ENCODE measurements at regions not wholly inside any gene's neighbourhood (a gene's known extent, or its start where the extent isn't known, plus 50 kb on each side); places are given as distances from the start of the nearest gene placed in this dataset.

DNA sequence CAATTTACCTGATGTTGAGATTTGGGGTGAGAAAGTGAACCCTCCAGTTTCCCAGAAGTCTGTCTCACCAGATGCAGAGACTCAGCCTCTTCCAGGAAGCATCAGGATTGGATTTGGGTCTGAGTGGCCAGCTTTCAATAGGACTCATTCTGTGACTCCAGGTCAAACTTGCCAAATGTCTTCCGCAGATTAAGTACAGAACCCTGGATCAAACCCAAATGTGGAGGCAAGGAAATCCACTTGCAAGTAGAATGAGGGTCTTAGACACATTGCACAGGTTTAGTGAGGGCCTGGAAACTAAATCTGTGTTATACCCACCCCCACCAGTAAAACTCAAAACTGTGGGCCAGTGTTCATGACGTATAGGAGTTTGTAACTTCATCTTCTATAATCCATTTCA, 372.2 kb upstream of the MGMT start:
- Histone ChIP-seq H3K27ac (no peak overlapping the region), H3K36me3 (ENCODE audit: control insufficient read depth, insufficient read depth, low read length) (no peaks in the 10 kb centered on the region), H2AFZ (no peak overlapping the region), H3K79me2 (no peaks in the 10 kb centered on the region), H3K9ac (no peak overlapping the region), H3K4me1 (no peaks in the 10 kb centered on the region), H3K27me3 (ENCODE audit: control insufficient read depth, insufficient read depth, low read length) (no peaks in the 10 kb centered on the region), H3K4me2 (ENCODE audit: low read length) (no peak overlapping the region), H3K4me3 (ENCODE audit: low read depth, low read length) (no peak overlapping the region), H3K9me3 (ENCODE audit: control insufficient read depth, low read length) (no peaks in the 10 kb centered on the region)
- TF ChIP-seq, protein P1, sequence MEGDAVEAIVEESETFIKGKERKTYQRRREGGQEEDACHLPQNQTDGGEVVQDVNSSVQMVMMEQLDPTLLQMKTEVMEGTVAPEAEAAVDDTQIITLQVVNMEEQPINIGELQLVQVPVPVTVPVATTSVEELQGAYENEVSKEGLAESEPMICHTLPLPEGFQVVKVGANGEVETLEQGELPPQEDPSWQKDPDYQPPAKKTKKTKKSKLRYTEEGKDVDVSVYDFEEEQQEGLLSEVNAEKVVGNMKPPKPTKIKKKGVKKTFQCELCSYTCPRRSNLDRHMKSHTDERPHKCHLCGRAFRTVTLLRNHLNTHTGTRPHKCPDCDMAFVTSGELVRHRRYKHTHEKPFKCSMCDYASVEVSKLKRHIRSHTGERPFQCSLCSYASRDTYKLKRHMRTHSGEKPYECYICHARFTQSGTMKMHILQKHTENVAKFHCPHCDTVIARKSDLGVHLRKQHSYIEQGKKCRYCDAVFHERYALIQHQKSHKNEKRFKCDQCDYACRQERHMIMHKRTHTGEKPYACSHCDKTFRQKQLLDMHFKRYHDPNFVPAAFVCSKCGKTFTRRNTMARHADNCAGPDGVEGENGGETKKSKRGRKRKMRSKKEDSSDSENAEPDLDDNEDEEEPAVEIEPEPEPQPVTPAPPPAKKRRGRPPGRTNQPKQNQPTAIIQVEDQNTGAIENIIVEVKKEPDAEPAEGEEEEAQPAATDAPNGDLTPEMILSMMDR (IDR thresholded peaks at IDR 0.05), result no peak

DNA sequence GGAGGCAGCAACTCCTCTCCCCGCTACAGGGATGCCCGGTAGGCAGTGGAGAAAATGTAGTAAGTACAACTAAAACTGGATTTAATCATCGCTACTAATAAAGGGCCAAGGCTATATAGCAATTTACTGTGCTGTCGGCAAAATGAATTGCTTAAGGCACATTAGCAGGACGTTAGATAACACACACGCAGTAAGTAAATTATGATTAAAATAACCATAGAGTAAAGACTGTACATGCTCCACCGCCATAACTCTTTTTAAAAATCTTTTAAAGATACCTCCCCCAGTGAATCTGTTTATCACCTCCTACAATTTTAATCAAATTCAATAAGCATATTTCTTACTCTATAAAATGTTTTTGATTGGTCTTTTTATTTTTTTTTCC, 371.4 kb upstream of the MGMT start:
- Histone ChIP-seq H3K9ac (no peak overlapping the region), H3K4me2 (ENCODE audit: low read length) (no peak overlapping the region), H3K36me3 (ENCODE audit: control insufficient read depth, insufficient read depth, low read length) (no peaks in the 10 kb centered on the region), H3K4me1 (no peaks in the 10 kb centered on the region), H2AFZ (no peak overlapping the region), H3K27ac (no peak overlapping the region), H3K79me2 (no peaks in the 10 kb centered on the region), H3K4me3 (ENCODE audit: low read depth, low read length) (no peak overlapping the region), H3K27me3 (ENCODE audit: control insufficient read depth, insufficient read depth, low read length) (no peaks in the 10 kb centered on the region), H3K9me3 (ENCODE audit: control insufficient read depth, low read length) (no peaks in the 10 kb centered on the region)
- TF ChIP-seq, protein P1 (IDR thresholded peaks at IDR 0.05), result no peak

DNA sequence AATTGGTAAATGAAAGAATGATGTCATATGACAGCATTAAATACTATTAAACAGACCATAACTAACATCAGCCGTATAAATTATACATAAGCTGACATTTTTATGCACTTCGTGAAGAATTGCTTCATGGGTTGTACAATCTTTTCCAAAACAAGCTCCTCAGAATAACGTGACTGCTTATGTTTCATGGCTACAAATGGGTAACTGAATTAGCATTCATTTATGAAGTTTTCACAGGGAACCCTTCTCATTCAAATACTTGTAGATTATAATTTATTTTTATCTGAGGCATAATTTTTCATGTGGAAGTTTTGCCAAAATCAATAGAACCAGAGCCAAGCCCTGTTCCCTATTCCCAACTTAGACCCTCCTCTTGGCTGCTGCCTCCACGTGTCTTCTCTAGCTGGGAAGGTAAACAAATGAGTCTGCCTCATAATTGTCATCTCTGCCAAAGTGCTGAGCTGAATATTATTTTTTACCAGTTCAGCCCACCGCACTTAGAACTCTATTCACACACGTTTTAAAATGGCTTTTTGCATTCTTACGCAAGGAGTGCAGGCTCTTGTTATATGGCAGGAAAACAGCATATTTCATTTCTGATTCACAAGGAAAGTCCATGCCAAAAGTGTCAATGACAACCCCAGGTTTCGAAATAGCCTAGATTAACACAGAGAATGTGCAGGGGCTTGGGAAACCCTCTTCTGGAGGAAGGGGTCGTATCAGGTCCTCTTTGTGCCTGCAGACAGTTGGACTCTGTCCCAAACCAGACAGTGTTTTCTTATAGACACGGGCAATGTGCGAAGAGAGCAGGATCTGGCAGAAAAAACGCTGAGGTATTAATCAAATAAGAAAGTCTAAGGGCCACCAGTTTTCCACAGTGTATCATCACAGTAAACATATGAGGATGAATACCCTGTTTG, 370.7 kb upstream of the MGMT start:
- no peaks in the 10 kb centered on the region for H3K9me3 ChIP-seq (ENCODE audit: control insufficient read depth, low read length)
- no peaks in the 10 kb centered on the region for H3K36me3 ChIP-seq (ENCODE audit: control insufficient read depth, insufficient read depth, low read length)
- H3K27ac ChIP-seq, result no peak overlapping the region
- H3K4me2 ChIP-seq (ENCODE audit: low read length), result no peak overlapping the region
- no peak overlapping the region for H3K9ac ChIP-seq
- TF ChIP-seq, protein P1 (IDR thresholded peaks at IDR 0.05), result no peak
- no peak overlapping the region for H2AFZ ChIP-seq
- no peaks in the 10 kb centered on the region for H3K79me2 ChIP-seq
- no peak overlapping the region for H3K4me3 ChIP-seq (ENCODE audit: low read depth, low read length)
- H3K4me1 ChIP-seq, result no peaks in the 10 kb centered on the region
- H3K27me3 ChIP-seq (ENCODE audit: control insufficient read depth, insufficient read depth, low read length), result no peaks in the 10 kb centered on the region

DNA sequence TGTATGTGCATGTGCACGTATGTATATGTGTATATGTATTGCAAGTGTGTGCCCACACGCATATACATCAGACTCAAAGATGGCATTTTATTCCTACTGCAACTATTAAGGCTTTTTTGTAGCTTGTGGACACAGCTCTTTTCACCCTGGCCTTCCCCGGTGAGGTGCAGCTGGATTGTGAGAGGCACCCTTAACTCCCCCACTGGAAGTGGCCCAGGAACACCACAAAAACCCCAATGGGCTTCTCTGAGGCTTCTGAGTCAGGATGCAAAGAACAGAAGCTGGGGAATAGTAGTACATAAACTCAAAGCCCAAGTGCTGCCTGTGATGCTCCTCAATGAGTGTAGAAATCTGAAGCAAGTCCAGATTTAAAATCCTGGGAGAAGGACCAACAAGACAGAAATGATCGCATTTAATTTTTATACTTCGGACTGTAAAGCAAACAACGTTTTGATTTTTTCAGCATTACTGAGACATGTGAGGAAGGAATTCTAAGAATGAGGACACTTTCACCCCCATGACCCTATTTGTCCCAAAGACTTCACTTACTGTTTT, 369.2 kb upstream of the MGMT start:
- Histone ChIP-seq H3K4me1 (no peaks in the 10 kb centered on the region), H3K4me3 (ENCODE audit: low read depth, low read length) (no peak overlapping the region), H3K4me2 (ENCODE audit: low read length) (no peak overlapping the region), H3K27me3 (ENCODE audit: control insufficient read depth, insufficient read depth, low read length) (no peaks in the 10 kb centered on the region), H2AFZ (no peak overlapping the region), H3K79me2 (no peaks in the 10 kb centered on the region), H3K9me3 (ENCODE audit: control insufficient read depth, low read length) (no peaks in the 10 kb centered on the region), H3K27ac (no peak overlapping the region), H3K36me3 (ENCODE audit: control insufficient read depth, insufficient read depth, low read length) (no peaks in the 10 kb centered on the region), H3K9ac (no peak overlapping the region)
- TF ChIP-seq, protein P1 (IDR thresholded peaks at IDR 0.05), result no peak

Data from parathyroid adenoma (tissue), 2 donors.